ENCODE measurements at regions not wholly inside any gene's neighbourhood (a gene's known extent, or its start where the extent isn't known, plus 50 kb on each side); places are given as distances from the start of the nearest gene placed in this dataset.

DNA sequence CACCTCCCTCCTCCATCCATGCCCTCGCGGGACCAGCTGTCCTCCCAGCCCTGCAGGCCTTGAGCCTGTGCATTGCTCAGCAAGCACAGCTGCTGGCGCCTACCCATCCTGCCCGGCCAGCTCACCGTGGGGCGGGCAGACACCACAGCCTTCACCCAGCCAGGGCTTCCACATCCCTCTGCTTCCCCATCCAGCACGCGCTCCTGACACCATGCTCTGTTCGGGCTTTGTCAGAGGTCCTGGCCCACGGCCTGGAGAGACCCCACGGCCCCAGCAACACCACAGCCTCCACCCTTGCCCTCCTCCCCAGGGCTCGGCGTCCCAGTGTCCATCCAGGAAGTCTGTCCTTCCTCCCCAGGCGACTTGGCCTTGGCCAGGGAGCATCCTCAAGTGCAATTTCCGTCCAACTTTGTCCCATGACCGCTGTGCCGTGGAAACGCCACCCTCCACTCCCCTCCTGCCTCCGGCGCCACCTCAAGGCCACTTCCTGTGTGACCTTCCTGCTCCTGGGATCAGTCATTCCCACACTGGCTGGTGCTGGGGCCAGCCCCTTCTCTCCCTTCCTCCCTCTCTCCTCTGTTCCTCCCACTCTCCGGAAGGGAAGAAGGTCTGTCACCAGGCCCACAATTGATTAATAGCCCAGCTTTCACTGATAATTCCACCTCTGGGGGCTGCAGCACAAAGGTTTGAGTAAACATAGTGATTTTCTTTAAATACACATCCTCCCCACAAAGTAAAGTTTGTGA, 71.5 kb upstream of the SMNDC1 start:
- Mint-ChIP-seq H3K27me3 (ENCODE audit: low read depth) (no peaks in the 10 kb centered on the region), H3K4me1 (peaks cover 29% of the 10 kb centered on the region), H3K9me3 (peaks cover 4% of the 10 kb centered on the region), H3K36me3 (no peaks in the 10 kb centered on the region), H3K4me3 (no peak overlapping the region), H3K27ac (peak overlapping the region; percentile 54)
- DNase-seq (ENCODE audit: low spot score in 2 of 2, unreplicated experiment in 2 of 2), result no peak
- TF ChIP-seq, protein P1, sequence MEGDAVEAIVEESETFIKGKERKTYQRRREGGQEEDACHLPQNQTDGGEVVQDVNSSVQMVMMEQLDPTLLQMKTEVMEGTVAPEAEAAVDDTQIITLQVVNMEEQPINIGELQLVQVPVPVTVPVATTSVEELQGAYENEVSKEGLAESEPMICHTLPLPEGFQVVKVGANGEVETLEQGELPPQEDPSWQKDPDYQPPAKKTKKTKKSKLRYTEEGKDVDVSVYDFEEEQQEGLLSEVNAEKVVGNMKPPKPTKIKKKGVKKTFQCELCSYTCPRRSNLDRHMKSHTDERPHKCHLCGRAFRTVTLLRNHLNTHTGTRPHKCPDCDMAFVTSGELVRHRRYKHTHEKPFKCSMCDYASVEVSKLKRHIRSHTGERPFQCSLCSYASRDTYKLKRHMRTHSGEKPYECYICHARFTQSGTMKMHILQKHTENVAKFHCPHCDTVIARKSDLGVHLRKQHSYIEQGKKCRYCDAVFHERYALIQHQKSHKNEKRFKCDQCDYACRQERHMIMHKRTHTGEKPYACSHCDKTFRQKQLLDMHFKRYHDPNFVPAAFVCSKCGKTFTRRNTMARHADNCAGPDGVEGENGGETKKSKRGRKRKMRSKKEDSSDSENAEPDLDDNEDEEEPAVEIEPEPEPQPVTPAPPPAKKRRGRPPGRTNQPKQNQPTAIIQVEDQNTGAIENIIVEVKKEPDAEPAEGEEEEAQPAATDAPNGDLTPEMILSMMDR (IDR thresholded peaks at IDR 0.05; ENCODE audit: unreplicated experiment), result no peak

DNA sequence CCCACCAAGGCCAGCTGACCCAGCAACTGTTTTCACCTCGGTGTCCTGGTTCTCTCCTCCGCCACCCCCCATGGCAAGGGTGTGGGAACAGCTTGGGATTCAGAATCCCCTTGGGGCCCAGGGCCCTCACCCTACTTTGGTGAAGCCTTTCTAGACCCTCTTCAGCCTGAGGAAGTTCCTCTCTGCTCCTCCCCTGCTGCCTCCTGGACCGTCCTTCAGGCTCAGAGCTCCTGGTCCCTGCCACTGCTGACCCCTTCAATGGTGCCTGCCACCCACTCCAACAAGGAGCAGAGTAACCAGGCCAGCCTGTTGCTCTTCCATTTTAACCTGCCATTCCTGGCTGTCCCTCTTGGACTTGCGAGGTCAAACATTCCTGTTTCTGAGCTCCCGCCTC, 72.0 kb upstream of the SMNDC1 start:
- H3K4me1 Mint-ChIP-seq, result peaks cover 29% of the 10 kb centered on the region
- no peaks in the 10 kb centered on the region for H3K36me3 Mint-ChIP-seq
- TF ChIP-seq, protein P1 (IDR thresholded peaks at IDR 0.05; ENCODE audit: unreplicated experiment), result no peak
- peak overlapping the region; percentile 54 for H3K27ac Mint-ChIP-seq
- H3K27me3 Mint-ChIP-seq (ENCODE audit: low read depth), result no peaks in the 10 kb centered on the region
- H3K4me3 Mint-ChIP-seq, result no peak overlapping the region
- DNase-seq (ENCODE audit: low spot score in 2 of 2, unreplicated experiment in 2 of 2), result no peak
- H3K9me3 Mint-ChIP-seq, result peaks cover 4% of the 10 kb centered on the region

DNA sequence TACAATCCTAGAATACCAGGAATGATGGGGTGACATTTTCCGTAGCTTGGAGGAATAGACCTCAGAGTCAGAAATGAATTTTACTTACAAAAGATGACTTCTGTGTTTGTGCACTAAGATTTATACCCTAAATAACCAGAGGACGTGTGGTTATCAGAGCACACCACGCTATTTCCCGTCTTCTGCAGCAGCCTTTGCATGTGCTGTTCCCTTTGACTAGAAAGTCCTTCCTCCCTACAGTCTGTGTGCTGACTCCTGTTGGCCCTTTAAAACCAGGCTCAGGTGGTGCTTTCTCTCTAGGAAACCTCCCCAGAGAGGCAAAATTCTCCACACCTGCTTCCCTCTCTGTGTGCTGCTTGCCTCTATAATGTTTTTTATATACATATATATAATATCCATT, 73.3 kb upstream of the SMNDC1 start:
- Mint-ChIP-seq H3K27ac (no peak overlapping the region), H3K36me3 (no peaks in the 10 kb centered on the region), H3K4me1 (peaks cover 25% of the 10 kb centered on the region), H3K9me3 (peaks cover 4% of the 10 kb centered on the region), H3K27me3 (ENCODE audit: low read depth) (no peaks in the 10 kb centered on the region), H3K4me3 (no peak overlapping the region)
- TF ChIP-seq, protein P1 (IDR thresholded peaks at IDR 0.05; ENCODE audit: unreplicated experiment), result no peak
- no peak for DNase-seq (ENCODE audit: low spot score in 2 of 2, unreplicated experiment in 2 of 2)

DNA sequence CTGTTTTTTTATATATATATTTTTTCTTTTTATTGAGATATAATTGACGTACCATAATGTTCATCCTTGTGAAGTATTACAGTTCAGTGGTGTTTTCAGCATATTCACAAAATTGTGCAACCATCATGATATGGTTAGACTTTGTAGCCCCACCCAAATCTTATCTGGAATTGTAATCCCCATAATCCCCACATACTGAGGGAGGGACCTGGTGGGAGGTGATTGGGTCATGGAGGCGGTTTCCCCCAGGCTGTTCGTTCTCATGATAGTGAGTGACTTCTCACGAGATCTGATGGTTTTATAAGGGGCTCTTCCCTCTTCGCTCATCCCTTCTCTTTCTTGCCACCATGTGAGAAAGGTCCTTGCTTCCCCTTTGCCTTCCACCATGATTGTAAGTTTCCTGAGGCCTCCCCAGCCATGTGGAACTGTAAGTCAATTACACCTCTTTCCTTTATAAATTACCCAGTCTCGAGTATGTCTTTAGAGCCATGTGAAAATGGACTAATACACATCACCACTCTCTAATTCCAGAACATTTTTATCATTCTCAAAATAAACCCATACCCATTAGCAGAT, 73.9 kb upstream of the SMNDC1 start:
- Mint-ChIP-seq H3K4me3 (no peak overlapping the region), H3K27ac (no peak overlapping the region), H3K27me3 (ENCODE audit: low read depth) (no peaks in the 10 kb centered on the region), H3K9me3 (peaks cover 4% of the 10 kb centered on the region), H3K4me1 (peaks cover 24% of the 10 kb centered on the region), H3K36me3 (no peaks in the 10 kb centered on the region)
- DNase-seq (ENCODE audit: low spot score in 2 of 2, unreplicated experiment in 2 of 2), result no peak
- TF ChIP-seq, protein P1 (IDR thresholded peaks at IDR 0.05; ENCODE audit: unreplicated experiment), result no peak

DNA sequence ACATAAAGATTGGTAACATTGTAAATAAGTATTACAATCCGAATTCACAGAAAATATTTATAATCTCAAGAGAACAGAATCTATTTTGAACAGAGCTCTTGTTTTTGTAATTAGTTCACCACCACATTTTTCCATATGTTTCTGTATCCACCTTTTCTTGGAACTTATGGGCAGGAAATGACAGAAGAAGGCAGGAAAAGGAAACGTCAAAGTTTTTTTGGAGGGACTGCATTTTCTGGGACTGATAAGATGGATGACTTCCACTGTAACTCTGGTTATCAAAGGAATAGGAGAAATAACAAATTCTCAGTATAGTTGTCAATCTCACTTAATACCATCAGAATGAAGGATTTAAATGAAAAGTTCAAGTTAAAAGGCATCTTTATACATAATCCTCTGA, 75.1 kb upstream of the SMNDC1 start:
- TF ChIP-seq, protein P1 (IDR thresholded peaks at IDR 0.05; ENCODE audit: unreplicated experiment), result no peak
- H3K4me1 Mint-ChIP-seq, result peaks cover 24% of the 10 kb centered on the region
- H3K36me3 Mint-ChIP-seq, result no peaks in the 10 kb centered on the region
- no peak for DNase-seq (ENCODE audit: low spot score in 2 of 2, unreplicated experiment in 2 of 2)
- no peak overlapping the region for H3K27ac Mint-ChIP-seq
- no peaks in the 10 kb centered on the region for H3K27me3 Mint-ChIP-seq (ENCODE audit: low read depth)
- H3K4me3 Mint-ChIP-seq, result no peak overlapping the region
- H3K9me3 Mint-ChIP-seq, result peaks cover 10% of the 10 kb centered on the region

Measured in mesothelial cell of epicardium (in vitro differentiated cells).